ENCODE measurements at regions not wholly inside any gene's neighbourhood (a gene's known extent, or its start where the extent isn't known, plus 50 kb on each side); places are given as distances from the start of the nearest gene placed in this dataset.

GRCh38 chr12:87304406-87304805 is 724.8 kb downstream of the C12orf50 start:
- Histone ChIP-seq H3K9me3 (no peaks in the 10 kb centered on the region), H3K27ac (no peak overlapping the region), H3K36me3 (no peaks in the 10 kb centered on the region), H3K27me3 (no peaks in the 10 kb centered on the region), H3K4me1 (no peaks in the 10 kb centered on the region), H3K4me3 (no peak overlapping the region)
- intact Hi-C loops (cut with DNase I), result no loop called here
- TF ChIP-seq POLR2A (IDR thresholded peaks at IDR 0.05) (no peak), POLR2AphosphoS5 (IDR thresholded peaks at IDR 0.05) (no peak), CTCF (IDR thresholded peaks at IDR 0.05) (no peak), EP300 (IDR thresholded peaks at IDR 0.05) (no peak)
- 24 to 69% methylated on average over 2 of the region's 2 CpGs for WGBS, 2 donors
- no peak for DNase-seq

GRCh38 chr12:87303396-87304012 is 725.7 kb downstream of the C12orf50 start:
- WGBS, 2 donors, result 77 to 89% methylated on average over 1 of the region's 1 CpG
- Histone ChIP-seq H3K27ac (no peak overlapping the region), H3K36me3 (no peaks in the 10 kb centered on the region), H3K9me3 (no peaks in the 10 kb centered on the region), H3K4me1 (no peaks in the 10 kb centered on the region), H3K27me3 (no peaks in the 10 kb centered on the region), H3K4me3 (no peak overlapping the region)
- DNase-seq, result no peak
- intact Hi-C loops (cut with DNase I), result no loop called here
- TF ChIP-seq POLR2A (IDR thresholded peaks at IDR 0.05) (no peak), CTCF (IDR thresholded peaks at IDR 0.05) (no peak), EP300 (IDR thresholded peaks at IDR 0.05) (no peak), POLR2AphosphoS5 (IDR thresholded peaks at IDR 0.05) (no peak)

- DNase-seq, result no peak
- no peak overlapping the region for H3K27ac ChIP-seq
- 91 to 96% methylated on average over 5 of the region's 5 CpGs for WGBS, 2 donors
- H3K9me3 ChIP-seq, result no peaks in the 10 kb centered on the region
- TF ChIP-seq EP300 (IDR thresholded peaks at IDR 0.05) (no peak), POLR2A (IDR thresholded peaks at IDR 0.05) (no peak), POLR2AphosphoS5 (IDR thresholded peaks at IDR 0.05) (no peak), CTCF (IDR thresholded peaks at IDR 0.05) (no peak)
- no peak overlapping the region for H3K4me3 ChIP-seq
- H3K36me3 ChIP-seq, result no peaks in the 10 kb centered on the region
- no peaks in the 10 kb centered on the region for H3K4me1 ChIP-seq
- intact Hi-C loops (cut with DNase I), result no loop called here
- no peaks in the 10 kb centered on the region for H3K27me3 ChIP-seq
These were observed 727.0 kb downstream of the C12orf50 start for GRCh38 chr12:87302126-87302745.

- Histone ChIP-seq H3K4me3 (no peak overlapping the region), H3K27me3 (no peaks in the 10 kb centered on the region), H3K36me3 (no peaks in the 10 kb centered on the region), H3K4me1 (no peaks in the 10 kb centered on the region), H3K9me3 (peaks cover 0 to 4% (median 0%) of the 10 kb centered on the region in 4 donors), H3K27ac (no peak overlapping the region)
- no peak for DNase-seq
- TF ChIP-seq POLR2AphosphoS5 (IDR thresholded peaks at IDR 0.05), result no peak
- no peak for TF ChIP-seq POLR2A (IDR thresholded peaks at IDR 0.05)
- no peak for TF ChIP-seq EP300 (IDR thresholded peaks at IDR 0.05)
- no peak for TF ChIP-seq CTCF (IDR thresholded peaks at IDR 0.05)
- intact Hi-C loops (cut with DNase I), result no loop called here
These were observed 738.7 kb downstream of the C12orf50 start for GRCh38 chr12:87290505-87290904.

- Histone ChIP-seq H3K36me3 (no peaks in the 10 kb centered on the region), H3K4me1 (no peaks in the 10 kb centered on the region), H3K9me3 (no peaks in the 10 kb centered on the region), H3K4me3 (no peak overlapping the region), H3K27me3 (no peaks in the 10 kb centered on the region), H3K27ac (no peak overlapping the region)
- TF ChIP-seq POLR2AphosphoS5 (IDR thresholded peaks at IDR 0.05) (no peak), CTCF (IDR thresholded peaks at IDR 0.05) (no peak), EP300 (IDR thresholded peaks at IDR 0.05) (no peak), POLR2A (IDR thresholded peaks at IDR 0.05) (no peak)
- no peak for DNase-seq
- intact Hi-C loops (cut with DNase I), result no loop called here
These were observed 745.3 kb downstream of the C12orf50 start for GRCh38 chr12:87283886-87284285.
